Bronchial epithelial cell (primary cell): ENCODE measurements at regions not wholly inside any gene's neighbourhood (a gene's known extent, or its start where the extent isn't known, plus 50 kb on each side); places are given as distances from the start of the nearest gene placed in this dataset.
"Not testable (repeated sequence)": the region's sequence is repeated elsewhere in the genome, so short reads cannot be mapped to it uniquely, and the experiment has no call there.

Source experiments
- DNase-seq: peaks from one replicate; pipeline ENCODE4 v3.0.0-alpha.2; 2010; ENCODE audit warnings: low read depth
- FAIRE-seq: peaks from 2 replicates; lab custom pipeline; 2011; peaks lifted over from hg19 to GRCh38; lab: Jason Lieb, UNC
- H3K27me3 ChIP-seq: 2 replicates; pipeline ENCODE4 v1.5.1; 2011; ENCODE audit warnings: low read length; ENCODE audit not compliant: control insufficient read depth, insufficient read depth
- H3K36me3 ChIP-seq: 2 replicates; pipeline ENCODE4 v1.5.1; 2011; ENCODE audit warnings: low read length; ENCODE audit not compliant: control insufficient read depth, insufficient read depth
- H3K4me3 ChIP-seq: 2 replicates; pipeline ENCODE4 v1.5.1; 2011; ENCODE audit warnings: mild to moderate bottlenecking, low read depth, low read length, control low read depth
- TF ChIP-seq, protein P1 (sequence below): IDR thresholded peaks from 2 replicates; pipeline ENCODE4 v1.5.1; 2011; ENCODE audit warnings: mild to moderate bottlenecking, moderate library complexity, low read length, control low read depth, inconsistent platforms; ENCODE audit not compliant: insufficient read depth, severe bottlenecking

DNA sequence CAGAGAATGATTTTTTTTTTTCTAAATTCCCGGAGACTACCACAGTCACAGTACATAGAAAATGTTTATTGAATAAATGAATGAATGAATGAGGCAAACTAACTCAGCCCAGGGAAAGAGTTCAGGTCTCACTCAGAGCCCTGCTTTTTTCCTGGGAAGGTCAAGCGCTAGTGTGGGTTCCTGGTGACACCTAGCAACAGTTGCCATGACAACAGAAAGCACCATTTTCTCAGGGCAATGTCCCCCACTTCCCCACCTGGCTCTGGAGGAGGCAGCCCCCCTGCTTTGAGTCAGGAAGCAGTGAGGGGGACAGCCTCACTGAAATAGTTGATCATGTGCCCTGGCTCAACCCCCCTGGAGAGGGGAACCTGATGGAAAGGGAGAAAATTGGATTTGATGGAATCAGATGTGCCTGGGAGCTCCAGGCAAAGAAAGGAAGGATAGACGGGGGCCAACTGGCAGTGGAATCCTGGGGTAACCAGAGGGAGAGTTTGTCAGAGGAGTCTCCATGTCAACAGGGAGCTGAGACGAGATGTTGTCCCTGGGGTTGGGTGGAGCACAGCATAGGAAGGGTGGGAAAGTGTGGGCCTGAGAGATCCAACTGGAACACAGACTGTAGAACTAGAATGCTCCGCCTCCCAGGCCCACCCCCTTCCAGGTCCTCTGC lies 242.2 kb upstream of the CCL2 start:
- H3K36me3 ChIP-seq: no peaks in the 10 kb centered on the region
- TF ChIP-seq, protein P1, sequence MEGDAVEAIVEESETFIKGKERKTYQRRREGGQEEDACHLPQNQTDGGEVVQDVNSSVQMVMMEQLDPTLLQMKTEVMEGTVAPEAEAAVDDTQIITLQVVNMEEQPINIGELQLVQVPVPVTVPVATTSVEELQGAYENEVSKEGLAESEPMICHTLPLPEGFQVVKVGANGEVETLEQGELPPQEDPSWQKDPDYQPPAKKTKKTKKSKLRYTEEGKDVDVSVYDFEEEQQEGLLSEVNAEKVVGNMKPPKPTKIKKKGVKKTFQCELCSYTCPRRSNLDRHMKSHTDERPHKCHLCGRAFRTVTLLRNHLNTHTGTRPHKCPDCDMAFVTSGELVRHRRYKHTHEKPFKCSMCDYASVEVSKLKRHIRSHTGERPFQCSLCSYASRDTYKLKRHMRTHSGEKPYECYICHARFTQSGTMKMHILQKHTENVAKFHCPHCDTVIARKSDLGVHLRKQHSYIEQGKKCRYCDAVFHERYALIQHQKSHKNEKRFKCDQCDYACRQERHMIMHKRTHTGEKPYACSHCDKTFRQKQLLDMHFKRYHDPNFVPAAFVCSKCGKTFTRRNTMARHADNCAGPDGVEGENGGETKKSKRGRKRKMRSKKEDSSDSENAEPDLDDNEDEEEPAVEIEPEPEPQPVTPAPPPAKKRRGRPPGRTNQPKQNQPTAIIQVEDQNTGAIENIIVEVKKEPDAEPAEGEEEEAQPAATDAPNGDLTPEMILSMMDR: no peak
- H3K27me3 ChIP-seq: no peaks in the 10 kb centered on the region
- FAIRE-seq: no peak
- no peak overlapping the region for H3K4me3 ChIP-seq
- DNase-seq: no peak

- Histone ChIP-seq H3K36me3 (no peaks in the 10 kb centered on the region), H3K4me3 (no peak overlapping the region), H3K27me3 (no peaks in the 10 kb centered on the region)
- FAIRE-seq: no peak
- TF ChIP-seq, protein P1: no peak
- DNase-seq: no peak
Observed at GRCh38 chr17:34015253-34015652, 239.8 kb upstream of the CCL2 start.

GRCh38 chr17:34024386-34024785 lies 230.7 kb upstream of the CCL2 start:
- no peak for FAIRE-seq
- Histone ChIP-seq H3K27me3 (no peaks in the 10 kb centered on the region), H3K36me3 (no peaks in the 10 kb centered on the region), H3K4me3 (no peak overlapping the region)
- DNase-seq: no peak
- TF ChIP-seq, protein P1: no peak

DNA sequence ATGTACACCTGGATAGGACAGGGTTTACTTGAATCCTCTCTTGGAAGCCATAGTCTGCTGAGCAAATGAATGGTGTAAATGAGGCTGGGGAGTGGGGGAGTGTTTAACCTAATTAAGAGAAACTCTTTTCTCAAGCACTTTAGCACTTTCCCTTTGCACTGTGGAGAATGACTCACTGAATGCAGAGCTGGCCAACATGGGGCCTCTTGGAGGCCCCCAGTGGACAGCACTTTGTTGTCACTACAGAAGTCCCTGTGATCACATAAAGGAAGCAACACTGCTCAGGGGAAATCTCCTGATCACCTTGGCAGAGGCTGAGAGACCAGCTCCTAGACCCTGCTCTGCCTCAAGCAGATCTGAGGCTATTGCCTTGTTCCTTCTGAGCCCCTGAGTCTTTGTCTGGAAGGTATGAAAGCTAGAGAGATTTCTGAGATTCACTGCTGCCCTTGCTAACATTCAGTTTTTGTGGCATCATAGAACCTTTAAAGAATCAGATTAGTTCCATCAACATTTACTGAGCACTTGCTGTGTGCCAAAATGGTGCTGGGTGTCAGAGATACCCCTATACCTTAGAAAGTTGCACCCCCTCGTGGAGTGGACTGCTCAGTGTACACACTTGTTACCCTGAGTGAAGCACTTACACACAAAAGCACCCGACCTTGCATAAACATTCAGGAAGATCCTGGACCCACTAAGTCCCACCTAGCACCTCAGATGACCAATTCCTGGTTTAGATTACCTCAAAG lies 230.1 kb upstream of the CCL2 start:
- no peak for DNase-seq
- Histone ChIP-seq H3K4me3 (no peak overlapping the region), H3K36me3 (no peaks in the 10 kb centered on the region), H3K27me3 (no peaks in the 10 kb centered on the region)
- FAIRE-seq: no peak
- TF ChIP-seq, protein P1: no peak

DNA sequence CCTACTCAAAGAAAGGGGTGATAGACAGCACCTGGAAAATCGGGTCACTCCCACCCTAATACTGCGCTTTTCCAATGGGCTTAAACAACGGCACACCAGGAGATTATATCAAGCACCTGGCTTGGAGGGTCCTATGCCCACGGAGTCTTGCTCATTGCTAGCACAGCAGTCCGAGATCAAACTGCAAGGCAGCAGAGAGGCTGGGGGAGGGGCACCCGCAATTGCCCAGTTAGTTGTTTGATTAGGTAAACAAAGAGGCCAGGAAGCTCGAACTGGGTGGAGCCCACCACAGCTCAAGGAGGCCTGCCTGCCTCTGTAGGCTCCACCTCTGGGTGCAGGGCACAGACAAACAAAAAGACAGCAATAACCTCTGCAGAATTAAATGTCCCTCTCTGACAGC lies 224.5 kb upstream of the CCL2 start:
- H3K27me3 ChIP-seq, DNase-seq, FAIRE-seq, H3K4me3 ChIP-seq, H3K36me3 ChIP-seq: not testable (repeated sequence)

DNA sequence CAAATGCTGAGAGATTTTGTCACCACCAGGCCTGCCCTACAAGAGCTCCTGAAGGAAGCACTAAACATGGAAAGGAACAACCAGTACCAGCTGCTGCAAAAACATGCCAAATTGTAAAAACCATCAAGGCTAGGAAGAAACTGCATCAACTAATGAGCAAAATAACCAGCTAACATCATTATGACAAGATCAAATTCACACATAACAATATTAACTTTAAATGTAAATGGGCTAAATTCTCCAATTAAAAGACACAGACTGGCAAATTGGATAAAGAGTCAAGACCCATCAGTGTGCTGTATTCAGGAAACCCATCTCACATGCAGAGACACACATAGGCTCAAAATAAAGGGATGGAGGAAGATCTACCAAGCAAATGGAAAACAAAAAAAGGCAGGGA lies 222.8 kb upstream of the CCL2 start:
- H3K4me3 ChIP-seq, FAIRE-seq, H3K36me3 ChIP-seq, H3K27me3 ChIP-seq, DNase-seq: not testable (repeated sequence)

DNA sequence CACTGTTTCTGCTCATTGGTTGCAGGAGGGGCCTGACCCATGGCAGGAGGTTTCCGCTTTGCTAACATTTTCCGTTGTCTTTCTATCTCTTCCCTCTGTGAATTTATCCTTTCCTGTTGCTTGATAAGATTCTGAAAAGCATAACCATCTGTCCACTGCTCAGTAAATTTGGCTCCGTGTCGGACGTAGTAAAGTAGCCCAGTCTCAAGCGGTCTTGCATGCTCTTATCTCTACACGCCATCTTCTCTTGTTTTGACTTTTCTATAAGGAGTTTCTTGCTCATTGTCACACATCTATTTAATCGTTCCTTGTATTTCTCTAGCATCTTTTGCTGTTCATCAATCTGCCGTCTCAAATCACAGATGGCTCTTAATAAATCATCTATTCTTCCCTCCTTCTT lies 216.3 kb upstream of the CCL2 start:
- H3K27me3 ChIP-seq, H3K4me3 ChIP-seq, DNase-seq, H3K36me3 ChIP-seq, FAIRE-seq: not testable (repeated sequence)

DNA sequence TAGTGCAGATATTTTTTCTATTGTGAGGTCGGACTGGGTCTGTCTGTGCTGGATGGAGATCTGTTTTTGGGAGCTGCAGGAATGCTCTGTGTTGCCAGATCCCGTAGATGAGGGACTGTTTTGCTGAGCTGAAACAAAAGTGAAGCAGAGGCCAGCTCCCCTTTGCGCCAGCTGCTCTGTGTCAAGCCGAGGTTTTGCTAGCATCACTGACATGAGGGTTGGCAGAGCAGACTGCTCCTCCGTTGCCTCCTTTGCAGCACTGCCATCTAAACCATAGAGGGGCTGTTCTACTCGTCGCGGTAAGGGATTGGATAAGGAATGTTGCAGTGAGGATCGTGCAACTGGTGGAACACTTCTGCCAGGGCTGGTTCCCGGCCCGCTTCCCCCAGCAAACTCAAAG lies 215.9 kb upstream of the CCL2 start:
- H3K27me3 ChIP-seq, FAIRE-seq, H3K4me3 ChIP-seq, H3K36me3 ChIP-seq, DNase-seq: not testable (repeated sequence)

DNA sequence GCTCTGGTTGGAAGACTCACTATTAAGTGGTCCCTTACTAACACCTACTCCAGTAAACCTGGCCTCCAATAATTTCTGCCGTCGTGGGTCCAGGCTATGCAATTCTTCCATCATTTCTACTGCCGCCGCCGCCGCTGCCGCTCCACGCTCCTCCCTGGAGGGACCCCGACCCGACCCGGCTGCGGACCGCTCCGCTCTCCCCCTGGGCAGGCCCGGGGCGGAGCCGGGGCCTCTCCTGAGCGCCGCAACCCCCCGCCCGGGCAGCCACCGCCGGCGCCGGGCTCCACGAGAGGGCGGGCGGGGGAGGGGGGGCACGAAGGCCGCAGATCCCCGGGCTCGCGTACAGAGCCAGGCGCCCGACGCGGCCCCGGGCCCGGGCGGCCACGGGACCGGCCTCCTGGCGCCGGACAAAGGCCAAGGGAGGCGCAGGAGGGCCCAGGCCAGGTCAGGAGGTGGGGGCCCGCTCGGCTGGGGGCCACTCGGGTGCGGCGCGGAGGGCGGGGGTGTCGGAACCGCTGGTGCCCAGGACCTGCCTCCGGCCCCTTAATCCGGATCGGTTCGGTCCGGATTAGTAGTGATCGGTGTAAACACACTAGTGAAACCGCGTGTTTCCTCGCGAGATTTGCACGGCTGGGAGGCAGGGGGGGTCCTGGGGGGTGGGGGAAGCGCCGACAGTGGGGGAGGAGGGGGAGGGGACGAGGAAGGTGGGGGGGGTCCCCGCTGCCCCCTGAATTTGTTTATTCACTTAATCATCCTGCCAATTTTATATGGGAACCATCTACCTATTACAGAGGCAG lies 215.1 kb upstream of the CCL2 start:
- DNase-seq, H3K4me3 ChIP-seq, H3K27me3 ChIP-seq, H3K36me3 ChIP-seq, FAIRE-seq: not testable (repeated sequence)
